AML-193 (cell line): ENCODE measurements at regions not wholly inside any gene's neighbourhood (a gene's known extent, or its start where the extent isn't known, plus 50 kb on each side); places are given as distances from the start of the nearest gene placed in this dataset.

ENCODE experiments used
- DNase-seq, 2 experiments: peaks; one replicate each; lab custom pipeline; 2025; lab: John Stamatoyannopoulos, UW

GRCh38 chr4:11494232-11494631, 65.5 kb upstream of the HS3ST1 start:
- DNase-seq, result no peak

GRCh38 chr4:11489453-11490083, 60.9 kb upstream of the HS3ST1 start:
- DNase-seq, result no peak

DNA sequence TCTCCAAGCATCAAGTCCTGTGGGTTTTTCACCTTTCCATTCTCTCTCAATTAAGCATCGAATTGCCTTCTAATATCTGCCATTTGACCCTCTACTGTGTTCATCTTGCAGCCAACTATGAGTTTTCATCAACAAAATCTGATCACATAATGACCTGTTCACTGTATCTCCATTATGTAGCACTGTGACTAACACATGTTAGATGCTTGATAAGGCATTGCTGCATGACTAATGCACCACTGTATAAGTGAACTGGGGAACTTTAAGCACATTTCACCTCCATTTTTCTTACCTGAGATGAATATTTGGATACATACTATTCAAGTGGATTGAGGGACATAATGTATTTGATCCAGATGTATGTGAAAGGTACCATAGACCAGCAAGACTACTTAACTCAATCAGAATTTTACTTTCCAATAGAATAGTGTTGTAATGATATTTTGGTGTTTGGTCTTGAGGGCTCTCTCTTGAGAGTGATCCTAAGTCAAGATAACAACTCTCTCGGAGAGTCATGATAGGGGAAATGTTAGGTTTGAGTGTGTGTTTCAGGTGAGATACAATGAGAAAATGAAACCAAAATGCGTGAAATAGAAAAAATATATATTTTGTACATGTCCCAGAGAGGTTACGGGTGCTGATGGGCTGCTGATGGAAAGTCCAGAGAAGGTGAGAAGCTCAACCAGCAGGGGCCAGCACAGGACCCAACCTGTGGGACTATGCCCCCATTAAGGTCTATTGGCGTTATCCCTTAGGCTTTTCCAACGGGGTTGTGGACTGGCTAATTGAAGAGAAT, 60.2 kb upstream of the HS3ST1 start:
- no peak for DNase-seq

DNA sequence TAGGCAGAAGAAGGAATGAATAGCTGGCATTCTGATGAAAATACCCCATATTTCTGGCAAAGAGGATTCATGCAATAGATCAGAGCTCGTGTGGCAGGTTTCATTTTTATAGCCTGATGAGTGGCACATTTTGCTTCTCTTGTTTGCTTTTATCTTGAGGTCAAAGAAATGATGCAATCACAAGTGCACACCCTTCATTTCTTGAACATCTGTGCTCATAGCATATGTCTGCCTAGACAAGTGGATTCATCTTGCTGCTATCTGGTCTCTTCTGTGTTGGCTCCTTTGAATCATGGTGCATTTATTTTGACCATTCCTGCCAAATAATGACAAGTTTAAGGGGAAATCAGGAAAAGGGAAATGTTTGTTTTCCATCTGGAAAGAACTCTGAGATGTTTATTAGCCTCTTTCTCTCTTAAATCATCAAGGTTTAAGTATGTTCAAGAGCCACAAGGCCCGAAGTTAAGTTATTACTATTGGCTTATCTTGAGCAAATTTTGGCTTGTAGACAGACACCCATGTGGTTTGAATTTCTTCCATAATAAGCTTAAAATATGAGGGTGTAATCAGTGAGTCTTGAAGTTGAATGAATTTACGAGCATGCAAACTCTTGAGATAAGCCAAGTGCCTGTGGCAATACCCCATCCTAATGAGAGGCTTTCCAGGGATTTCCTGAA, 59.3 kb upstream of the HS3ST1 start:
- DNase-seq, result peak in 1 of 2 experiments; percentile 9

DNA sequence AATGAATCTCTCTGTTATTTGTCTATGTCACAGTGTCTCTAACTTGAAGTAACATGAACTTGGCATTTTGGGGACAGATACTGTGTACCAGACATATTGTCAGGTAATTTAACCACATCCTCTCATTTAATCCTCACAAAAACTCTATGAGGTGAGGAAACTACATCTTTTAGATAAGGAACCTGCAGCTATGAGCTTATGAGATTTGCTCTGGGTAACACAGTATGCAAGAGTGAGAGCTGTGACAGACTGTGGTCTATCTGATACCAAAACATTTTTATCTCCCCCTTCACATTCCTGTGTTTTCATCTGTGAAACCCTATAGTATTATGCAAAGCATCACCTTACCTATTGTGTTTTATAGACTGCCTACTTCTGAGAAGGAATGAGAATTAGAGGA, 58.4 kb upstream of the HS3ST1 start:
- no peak for DNase-seq

DNA sequence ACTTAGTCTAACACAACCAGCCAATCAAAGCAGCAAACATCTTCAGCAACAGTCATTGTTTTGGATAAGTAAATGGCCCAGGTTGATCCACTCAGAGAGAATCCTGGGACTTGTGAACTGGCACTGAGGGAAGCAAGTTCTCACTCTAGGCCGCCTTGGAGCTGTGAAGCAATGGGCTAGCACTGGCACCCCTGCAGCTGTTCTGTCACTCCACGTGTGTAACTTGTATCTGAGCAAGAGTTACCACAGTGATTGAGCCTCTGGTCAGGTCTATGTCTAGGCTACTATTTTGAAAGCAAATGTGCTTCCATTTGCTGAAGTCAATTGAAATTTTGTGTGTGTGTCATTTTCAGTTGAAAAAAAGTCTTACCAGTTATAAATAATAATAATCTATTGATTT, 57.2 kb upstream of the HS3ST1 start:
- no peak for DNase-seq

DNA sequence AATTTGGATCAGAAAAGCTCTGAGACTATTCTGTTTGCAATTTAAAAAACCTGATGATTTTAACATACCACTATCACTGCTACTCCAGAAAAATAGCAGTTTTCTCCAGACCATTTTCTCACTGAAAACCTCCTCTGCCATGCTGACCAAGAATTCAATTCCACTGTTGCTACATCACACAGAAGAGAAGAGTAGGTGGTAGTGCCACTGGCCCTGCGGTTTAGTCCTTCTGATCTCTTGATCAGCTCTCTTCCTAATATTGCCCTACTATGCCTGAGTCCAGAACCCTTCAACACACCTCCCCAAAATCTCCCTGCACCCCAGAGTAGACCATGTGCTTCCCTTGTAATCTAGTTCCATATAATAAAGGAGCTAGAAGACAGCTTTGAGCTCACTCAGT, 55.8 kb upstream of the HS3ST1 start:
- no peak for DNase-seq

- peak in 1 of 2 experiments; percentile 24 for DNase-seq
Observed at GRCh38 chr4:11483046-11483445, 54.4 kb upstream of the HS3ST1 start.

GRCh38 chr4:11480683-11481082, 52.0 kb upstream of the HS3ST1 start:
- peak; percentile 98 to 99 for DNase-seq
